DMS 273 treated with DMSO at 0.1 percent for 48 hours (cell line): ENCODE measurements at regions not wholly inside any gene's neighbourhood (a gene's known extent, or its start where the extent isn't known, plus 50 kb on each side); places are given as distances from the start of the nearest gene placed in this dataset.

Experiments used
- DNase-seq: peaks from one replicate; lab custom pipeline; 2025; lab: John Stamatoyannopoulos, UW

DNA sequence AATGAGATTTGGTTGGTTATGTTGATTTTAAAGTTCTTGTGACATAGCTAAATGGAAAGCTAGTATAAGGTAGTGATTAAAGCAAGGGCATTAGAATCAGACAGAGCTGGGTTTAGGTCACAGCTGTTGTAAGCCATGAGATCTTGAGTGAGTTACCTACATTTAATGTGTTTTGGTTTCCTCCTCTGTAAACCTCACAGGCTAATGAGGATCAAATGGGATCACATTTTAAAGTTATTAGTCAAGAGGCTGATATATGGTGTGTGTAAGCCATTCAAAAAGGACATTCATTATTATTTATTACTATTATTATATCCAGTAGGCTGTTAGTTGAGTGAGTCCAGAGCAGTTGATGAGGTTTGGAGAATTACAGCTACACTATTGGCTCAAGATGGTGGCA is 416.2 kb downstream of the IRS1 start:
- DNase-seq: no peak

DNA sequence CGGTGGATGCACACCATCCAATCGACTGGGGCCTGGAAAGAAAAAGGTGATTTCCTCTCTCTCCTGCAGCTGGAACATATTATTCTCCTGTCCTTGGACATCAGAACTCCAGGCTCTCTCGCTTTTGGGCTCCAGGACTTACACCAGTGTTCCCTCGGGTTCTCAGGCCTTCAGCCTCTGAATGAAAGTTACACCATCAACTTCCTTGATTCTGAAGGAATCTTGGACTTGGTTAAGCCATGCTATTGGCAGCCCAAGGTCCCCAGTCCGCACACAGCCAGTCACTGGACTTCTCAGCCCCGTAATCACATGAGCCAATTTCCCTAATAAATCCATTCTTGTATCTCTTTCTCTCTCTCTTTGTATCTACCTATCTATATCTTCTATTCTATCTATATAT is 418.9 kb downstream of the IRS1 start:
- DNase-seq: no peak

DNA sequence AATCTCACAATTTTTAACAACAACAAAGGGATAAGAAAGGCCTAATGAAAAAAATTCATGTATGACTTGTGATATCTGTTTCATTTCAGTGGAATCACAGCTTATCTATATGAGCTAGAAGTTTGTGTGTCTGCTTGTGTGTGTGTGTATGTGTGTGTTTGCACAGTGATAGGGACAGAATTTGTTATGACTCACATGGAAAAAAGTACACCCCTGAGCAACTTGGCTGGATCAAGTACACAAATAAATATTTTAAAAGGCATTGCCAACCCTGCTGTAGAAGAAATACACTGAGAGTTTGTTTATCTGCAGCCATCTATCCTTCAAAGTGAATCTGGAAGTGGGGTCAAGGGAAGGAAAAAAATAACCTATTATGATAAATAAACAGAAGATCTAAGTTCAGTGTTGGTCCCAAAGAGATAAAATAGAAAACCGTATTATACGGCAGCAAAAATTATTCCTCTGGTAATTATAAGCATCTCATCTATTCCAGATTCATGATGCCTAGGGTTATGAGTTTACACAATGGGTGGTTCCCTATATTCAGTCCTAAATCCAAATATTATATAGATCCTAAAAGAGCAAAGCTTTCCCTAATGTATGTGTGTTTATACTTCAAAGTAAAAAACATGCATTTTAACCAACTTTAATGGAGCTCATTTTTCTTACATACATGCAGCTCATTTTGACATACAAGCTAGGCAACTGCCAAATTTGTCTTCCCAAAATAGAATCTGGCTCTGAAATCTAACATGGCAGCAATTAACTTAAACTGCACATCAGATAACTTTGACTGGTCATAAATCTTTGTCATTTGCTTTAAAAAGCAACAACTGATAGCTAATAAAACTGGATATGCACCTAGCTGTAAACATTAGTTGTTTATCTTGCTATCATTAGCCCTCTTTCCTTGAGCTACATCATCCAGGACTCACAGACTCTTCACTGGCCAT is 420.6 kb downstream of the IRS1 start:
- no peak for DNase-seq

DNA sequence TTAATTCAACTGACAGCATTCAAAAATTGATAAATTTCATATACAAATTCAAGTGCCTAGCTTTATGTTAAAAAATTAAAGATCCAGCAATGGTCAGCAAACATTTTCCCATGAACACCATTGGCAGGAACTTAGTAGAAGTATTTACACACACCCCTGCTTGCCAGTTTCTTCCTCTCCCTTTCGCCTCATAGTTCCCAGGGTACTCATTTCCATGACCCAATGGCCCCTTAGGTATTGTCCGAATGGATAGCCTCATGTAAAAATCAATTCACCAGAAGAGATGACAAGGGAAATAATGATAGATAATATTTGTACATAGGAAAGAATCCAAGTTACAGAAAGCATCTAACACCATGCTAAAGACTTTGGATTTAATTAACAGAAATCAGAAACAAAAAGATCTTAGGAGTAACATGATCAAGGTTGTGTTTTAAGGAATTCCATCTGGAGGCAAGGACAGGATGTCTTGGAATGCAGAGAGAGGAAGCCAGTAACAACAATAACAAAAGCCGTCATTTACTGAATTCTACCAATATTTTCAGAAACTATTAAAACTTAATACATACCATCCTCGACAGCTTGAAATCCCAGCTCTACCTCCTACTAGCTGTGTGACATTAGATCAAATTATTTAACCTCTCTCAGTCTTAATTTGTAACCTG is 423.0 kb downstream of the IRS1 start:
- DNase-seq: no peak

DNA sequence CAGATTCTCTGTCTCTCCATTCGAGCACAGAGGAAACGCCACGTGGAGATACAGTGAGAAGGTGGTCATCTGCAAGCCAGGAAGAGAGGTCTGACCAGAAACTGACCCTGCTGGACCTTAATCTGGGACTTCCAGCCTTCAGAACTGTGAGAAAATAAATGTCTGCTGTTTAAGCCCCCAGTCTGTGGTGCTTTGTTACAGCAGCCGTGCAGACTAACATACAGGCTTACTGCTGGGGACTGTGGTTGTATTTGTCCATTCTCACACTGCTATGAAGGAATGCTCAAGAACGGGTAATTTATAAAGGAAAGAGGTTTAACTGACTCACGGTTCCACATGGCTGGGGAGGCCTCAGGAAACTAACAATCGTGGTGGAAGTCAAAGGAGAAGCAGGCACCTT is 432.7 kb downstream of the IRS1 start:
- DNase-seq: no peak

DNA sequence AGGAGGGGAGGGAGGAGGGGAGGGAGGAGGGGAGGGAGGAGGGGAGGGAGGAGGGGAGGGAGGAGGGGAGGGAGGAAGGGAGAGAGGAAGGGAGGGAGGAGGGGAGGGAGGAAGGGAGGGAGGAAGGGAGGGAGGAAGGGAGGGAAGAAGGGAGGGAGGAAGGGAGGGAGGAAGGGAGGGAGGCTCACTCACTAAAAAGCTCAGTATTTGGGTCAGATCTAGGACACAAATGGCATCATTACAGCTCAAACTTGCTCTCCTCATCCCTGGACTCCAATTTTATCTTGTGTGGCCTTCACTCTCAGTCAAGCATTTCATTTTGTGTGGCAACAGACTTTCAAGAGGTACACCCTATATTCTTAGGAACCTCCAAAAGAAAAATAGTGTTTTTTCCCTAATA is 435.4 kb downstream of the IRS1 start:
- no peak for DNase-seq

DNA sequence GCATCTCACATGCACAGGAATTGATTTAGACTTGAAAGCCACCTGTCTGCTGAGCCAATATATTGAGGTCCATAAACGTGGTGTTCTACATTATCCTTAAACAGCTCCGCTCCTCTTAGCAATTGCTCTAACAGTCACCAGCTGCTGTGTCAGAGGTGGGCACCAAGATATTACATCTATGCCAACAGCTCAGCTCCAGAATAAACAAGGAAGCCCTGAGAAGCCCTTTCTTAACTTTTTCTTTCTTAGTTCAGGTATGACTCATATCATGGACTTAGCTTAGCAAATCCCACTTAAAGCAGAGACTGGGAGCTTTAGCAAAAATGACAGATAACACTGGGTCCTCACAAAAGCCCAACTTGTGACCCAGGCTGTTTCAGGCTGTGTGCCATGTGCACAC is 436.6 kb downstream of the IRS1 start:
- no peak for DNase-seq

DNA sequence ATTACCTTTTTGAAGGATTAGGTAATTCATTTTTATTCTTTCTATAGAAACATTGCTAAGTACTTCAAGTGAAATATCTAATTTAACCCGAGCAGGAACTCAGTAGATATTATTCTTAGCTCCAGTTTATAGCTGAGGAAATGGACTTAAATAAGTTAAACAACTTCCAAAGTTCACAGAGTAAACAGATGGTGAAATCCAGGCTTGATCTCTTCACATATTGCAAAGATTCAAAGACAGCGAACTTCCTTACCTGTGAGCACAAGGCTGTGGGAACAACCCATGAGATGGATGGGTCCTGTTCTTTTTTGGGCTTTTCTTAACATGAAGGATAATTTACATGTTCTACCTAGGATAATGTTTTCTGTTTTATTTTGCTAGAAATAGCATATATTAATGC is 439.0 kb downstream of the IRS1 start:
- no peak for DNase-seq

DNA sequence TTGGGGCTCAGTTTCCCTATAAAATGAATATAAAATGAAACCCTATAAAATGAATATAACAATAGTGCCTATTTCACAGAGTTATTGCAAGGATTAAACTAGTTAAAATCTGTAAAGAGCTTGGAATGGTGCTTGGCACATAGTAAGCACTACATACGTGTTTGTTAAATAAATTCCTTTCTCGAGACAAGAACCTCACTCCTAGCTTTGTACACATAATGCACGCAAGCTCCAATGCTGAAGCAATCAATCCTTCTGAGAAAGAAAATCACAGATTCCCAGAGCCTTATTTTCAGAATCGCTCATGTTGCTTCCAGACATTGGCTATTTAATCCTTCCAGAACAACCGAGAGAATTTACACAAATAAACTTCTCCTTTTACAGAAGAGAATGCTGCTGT is 440.9 kb downstream of the IRS1 start:
- DNase-seq: no peak

DNA sequence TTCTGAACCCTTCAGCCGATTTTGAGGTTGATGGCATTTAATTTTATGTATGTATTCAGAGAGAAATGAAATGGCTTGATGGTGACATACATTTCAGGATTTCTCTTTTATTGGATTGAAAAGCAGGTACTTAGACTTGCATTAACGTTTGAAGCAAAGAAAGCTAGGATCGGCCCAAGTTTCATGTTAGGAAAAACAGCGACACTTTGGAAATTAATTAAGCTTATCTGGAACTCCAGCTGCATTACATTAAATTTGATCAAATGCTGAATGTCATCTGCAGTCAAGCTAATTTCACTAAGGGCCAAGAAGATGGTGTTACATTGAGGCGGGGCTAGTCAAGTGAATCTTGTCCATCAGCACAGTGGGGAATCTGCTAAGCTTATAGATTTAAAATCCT is 441.8 kb downstream of the IRS1 start:
- no peak for DNase-seq

DNA sequence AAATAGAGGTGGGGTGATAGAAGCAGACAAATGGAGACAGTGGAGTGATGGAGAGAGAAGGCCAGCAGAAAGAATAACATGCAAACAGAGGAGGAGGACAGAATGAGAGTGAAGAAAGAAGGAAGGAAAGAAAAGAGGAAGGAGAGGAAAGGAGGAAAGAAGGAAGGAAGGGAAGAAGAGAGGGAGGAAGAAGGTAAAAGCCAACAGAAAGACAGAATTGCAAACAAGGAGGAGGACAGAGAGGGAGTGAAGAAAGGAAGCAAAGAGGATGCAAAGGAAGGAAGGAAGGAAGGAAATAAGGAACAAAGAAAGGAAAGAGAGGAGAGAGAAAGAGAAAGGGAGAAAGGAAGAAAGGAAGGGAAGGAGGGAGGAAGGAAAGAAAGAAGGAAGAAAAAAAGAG is 444.0 kb downstream of the IRS1 start:
- DNase-seq: no peak

DNA sequence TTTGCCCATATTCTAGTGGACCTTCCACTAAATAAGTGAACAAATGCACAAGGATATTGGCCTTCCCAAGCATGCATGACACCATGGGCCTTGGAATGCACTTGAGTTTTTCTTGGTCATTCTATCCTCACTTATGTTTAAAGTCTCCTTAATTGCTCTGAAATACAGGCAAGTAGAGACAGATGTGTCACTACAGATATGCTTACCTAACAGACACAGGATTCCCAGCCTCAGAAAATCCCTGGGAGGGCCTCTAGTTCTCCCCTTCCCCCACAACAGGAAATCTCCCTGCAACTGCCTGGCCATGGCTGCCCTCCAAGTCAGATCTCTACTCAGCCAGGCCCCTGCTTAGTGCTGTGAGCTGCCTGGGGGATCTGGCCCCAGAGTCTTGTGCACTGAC is 445.2 kb downstream of the IRS1 start:
- DNase-seq: no peak

DNA sequence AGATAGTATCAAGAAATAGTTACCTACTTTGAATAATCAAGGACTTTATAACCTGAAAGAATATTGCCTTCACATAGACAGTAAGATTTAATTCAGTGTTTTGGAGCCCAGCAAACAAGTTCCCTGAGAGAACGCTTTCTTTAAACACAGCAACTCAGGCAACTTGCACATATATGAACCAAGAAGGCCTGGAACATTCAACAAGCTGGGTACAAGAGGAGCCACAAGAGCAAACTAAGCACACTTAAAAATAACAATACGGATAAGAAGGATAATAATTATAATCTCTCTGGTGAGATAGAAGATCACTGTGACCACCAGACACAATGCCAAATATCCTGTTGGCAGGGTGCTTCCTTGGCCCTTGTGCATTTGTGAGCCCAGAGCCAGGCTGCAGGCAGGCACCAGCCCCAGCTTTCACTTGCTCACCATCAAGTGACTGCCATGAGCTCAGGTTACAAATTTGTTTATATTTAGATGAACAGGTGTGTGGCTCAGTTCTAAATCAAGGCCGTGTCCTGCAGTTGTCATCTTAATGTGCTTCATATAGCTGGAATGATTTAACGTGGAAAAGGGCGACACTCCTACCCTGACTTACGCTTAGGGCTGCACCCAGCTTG is 446.6 kb downstream of the IRS1 start:
- no peak for DNase-seq

DNA sequence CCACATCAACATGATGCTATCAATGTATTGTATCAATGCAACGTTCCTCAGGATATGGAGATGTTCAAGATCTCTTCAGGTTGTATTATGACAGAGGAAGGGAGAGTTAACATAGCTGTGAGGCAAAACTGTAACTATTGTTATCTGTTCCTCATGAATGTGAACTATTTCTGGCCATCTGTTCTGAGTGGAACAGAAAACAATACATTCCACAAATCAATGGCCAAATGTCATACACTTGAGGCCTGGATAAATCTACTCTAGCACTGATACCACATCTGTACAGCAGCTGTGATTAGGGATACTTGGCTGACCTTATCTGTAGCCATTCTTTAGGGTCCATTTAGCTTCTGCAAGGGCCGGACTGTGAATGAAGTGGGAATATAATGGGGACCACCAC is 447.9 kb downstream of the IRS1 start:
- DNase-seq: no peak

DNA sequence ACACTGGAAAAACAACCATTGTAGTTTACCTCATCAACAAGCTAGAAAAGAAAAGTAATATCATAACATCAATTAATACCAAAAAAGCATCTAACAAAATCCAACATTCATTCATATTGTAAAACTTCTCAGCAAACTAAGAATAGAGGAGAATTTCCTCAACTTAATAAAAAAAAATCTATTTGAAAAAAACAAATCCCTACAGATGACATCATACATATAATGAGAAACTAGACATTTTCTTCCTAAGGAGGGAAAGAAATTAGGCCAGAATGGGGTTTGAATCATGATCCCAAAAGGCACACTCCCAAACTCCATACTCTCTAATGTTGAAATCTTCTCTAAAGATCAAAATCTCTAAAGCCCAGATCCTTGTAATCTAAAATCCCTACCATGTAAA is 460.0 kb downstream of the IRS1 start:
- no peak for DNase-seq

DNA sequence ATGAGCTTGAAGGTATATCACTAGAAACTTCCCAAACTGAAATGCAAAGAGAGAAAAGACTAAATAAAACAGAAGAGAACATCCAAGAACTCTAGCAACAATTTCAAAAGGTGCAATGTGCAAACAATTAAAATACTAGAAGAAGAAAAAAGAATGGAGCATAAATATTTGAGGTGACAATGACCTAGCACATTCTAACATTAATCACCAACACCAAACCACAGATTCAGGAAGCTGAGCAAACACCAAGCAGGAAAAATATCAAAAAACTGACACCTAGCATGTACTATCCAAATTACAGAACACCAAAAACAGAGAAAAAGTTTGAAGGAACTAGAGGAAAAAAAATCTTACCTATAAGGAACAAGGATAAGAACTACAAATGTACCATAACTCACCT is 460.8 kb downstream of the IRS1 start:
- DNase-seq: no peak

DNA sequence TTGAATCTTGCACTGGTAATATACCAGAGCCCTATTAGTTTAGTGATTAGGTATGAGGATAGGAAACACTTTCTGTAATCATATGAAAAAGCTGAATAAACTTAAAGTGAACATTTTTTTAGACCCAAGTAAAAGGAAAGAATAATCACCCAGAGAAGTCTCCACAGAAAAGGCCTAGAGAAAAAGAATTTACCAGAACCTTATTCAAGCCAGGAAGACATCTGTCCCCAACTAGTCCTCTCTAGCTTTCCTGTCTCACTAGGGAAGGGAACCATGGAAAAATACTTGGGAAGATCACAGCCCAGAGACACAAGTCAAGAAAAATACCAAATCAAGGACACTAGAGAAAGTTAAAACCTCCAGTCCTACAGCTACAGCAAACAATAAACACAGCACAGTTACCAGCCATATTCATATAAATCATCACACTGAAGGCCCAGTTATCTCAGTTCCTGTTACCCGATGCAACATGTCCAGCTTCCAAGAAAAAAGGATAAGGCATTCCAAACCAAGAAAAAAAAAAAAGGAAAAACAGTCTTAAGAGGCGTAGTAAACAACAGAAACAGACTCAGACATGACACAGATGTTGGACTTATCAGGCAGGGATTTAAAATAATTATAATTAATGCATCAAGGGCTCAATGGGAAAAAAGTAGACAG is 461.5 kb downstream of the IRS1 start:
- no peak for DNase-seq

DNA sequence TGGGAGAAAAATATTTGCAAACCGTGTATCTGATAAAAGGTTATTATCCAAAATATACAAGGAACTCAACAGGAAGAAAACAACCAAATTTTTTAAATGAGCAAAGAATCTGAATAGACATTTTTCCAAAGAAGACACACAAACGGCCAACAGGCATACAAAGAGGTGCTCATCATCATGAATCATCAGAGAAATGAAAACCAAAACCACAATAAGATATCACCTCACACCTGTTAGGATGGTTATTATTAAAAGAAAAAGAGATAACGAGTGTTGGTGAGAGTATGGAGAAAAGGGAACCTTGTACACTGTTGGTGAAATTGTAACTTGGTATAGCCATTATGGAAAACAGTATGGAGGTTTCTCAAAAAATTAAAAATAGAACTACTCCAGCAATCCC is 463.3 kb downstream of the IRS1 start:
- no peak for DNase-seq

DNA sequence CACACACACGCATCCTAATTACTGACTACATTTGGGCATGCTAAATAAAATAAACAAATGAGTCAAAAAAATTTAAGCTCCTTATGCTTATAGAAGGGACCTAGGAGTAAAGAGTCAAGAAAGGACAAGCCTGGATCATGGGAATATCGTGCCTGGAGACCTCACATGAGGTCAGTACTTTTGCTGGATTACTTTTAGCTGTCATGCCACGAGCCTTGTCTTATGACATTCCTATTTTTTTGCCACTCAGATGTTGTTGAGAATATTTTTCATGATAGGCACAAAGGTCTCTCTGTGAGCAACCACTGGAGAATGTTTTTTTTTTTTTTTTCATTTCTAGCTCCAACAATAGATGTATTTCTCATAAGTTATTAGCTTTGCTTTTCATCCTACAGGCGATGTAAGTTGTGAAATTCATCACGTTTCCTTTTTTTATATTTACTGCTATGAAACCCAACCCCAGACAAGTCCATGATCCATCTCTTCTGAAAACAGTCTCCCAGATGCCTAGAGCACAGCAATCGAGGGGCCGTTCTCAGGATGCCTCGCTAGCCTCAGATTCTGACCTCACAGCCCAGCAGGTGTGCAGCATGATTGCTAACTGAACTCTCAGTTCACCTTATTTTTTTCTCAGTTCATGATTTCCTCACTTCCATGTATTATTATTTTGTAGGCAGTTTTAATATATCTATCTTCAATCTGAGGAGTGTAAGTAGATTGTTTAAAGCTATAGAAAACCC is 464.5 kb downstream of the IRS1 start:
- DNase-seq: no peak

DNA sequence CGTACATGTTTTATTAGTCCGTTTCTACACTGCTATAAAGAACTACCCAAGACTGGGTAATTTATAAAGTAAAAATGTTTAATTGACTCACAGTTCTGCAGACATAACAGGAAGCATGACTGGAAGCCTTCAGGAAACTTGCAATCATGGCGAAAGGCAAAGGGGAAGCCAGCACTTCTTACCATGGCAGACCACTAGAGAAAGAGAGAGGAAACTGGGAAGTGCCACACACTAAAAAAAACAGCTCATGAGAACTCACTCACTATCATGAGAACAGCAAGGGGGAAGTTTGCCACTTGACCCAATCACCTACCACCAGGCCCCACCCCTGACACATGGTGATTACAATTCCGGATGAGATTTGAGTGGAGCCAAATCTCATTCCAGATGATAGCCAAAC is 466.2 kb downstream of the IRS1 start:
- no peak for DNase-seq

DNA sequence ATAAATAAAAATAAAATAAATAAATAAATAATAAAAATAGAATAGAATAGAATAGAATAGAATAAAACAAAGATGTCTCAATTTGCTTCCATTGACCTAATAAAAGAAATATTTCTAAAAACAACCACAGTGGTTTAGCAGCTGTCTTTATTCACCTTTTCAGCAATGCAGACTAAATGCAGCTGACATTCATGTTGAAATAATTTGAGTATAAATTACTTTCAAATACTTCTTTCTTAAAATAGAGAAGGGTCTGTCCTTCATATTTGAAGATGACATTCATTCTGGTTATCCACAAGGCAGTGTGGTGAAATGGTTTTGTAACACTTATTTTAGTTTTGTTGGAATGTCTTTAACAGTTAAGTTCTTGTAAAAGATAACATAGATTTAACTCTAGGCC is 469.4 kb downstream of the IRS1 start:
- DNase-seq: no peak

DNA sequence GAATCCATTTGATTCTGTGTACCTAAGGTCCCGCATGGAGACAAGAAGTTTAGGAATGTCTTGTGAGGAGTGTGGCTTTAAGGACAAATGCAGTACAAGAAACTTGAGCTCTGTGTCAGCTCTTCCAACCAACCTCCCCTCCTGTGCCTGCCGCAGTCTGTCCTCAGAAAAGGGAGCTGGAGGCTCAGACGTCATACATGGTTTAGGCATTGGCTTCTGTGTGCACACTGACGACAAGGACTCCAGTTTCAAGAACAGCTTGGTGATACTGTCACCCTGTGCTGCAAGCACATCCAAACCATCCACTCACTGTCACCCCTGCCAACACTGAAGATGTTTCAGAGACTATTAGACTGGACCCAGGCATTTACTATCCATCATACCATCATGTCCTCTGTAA is 470.4 kb downstream of the IRS1 start:
- no peak for DNase-seq
